ENCODE measurements at regions not wholly inside any gene's neighbourhood (a gene's known extent, or its start where the extent isn't known, plus 50 kb on each side); places are given as distances from the start of the nearest gene placed in this dataset.
"Not testable (repeated sequence)": the region's sequence is repeated elsewhere in the genome, so short reads cannot be mapped to it uniquely, and the experiment has no call there.

DNA sequence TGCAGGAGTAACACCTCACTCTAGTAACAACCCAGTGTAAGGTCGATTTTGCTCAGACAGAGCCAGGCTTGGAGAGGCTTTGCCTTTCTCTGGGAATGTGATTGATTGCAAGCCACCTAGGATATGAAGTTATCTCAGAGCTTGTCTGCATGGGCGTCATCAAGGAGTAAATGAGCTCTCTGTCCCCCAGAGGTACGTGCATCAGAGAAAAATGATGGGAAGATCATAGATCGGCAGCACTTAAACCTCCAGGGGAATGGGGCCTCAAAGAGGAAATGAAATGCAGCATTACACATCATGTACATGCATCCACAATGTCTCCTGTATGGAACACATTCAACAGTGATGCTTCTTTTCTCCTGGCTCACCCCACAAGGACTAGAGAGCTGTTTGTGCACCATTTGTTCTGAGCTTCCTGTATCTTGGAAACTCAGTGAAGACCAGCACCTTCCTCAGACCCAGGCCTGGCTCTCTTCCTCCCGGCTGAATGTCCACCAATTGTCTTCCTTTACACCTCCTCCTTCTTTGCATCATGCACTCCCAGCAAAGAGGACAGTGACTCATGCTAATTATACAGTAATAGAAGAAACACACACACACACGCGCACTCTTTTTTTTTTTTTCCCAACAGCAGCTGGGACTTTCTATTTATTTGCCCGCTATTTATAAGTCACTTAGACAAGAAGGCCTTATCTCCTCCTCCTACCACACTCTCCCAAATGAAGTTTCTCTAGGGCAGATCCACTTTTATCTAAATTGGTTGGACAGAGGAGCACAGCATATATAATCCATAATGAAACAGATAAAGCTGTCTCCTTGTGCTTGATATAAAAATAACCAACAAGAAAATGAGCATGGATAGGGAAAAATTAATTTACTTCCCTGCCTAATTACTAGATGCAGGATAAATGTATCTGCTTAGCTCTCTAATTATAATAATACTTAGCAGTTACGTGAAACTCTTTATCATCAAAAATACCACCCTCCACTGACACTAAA is 990.7 kb downstream of the CCSER2 start:
- DNase-seq (ENCODE audit: low read depth): no peak

DNA sequence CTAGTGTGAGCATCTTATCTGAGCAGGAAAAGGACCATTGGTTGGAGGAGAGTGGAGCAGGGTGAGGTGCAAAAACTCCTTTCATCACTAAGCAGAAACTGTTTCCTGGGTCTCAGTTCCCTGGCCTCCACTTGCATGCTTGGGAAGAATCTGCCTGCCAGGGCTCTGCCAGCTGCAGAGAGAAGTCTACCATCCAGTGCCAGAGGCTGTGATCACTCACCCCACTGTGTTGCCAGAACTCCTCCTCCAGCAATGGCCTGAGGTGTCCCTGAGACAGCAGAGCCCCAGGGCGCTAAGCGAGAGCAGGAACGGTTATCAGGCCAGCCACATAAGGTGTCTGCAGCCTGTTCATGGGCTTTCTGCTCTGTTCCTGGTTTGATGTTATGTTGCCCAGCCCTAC is 991.4 kb downstream of the CCSER2 start:
- DNase-seq (ENCODE audit: low read depth): no peak

- no peak for DNase-seq (ENCODE audit: low read depth)
Observed at GRCh38 chr10:85333594-85333993, 1005.2 kb downstream of the CCSER2 start.

DNA sequence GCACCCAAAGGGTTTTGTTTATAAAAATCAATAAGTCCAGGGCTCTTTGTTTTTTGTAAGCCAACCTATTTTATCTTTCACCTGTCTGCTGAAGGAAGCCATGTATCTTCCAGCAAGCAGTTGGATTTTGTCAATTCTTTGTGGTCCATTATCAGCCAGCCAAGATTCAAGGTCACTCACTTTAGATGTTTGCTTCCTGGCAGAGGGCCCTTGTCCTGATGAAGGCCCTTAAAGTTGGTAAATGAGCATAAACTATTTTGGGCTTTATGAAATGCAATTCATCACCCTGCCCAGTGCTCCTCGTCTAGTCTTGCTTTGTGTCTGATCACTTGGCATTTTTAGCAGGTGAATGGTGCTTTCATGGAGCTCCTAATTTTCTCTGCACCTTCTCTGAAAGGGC is 1004.2 kb downstream of the GRID1 start:
- no peak for DNase-seq (ENCODE audit: low read depth)

DNA sequence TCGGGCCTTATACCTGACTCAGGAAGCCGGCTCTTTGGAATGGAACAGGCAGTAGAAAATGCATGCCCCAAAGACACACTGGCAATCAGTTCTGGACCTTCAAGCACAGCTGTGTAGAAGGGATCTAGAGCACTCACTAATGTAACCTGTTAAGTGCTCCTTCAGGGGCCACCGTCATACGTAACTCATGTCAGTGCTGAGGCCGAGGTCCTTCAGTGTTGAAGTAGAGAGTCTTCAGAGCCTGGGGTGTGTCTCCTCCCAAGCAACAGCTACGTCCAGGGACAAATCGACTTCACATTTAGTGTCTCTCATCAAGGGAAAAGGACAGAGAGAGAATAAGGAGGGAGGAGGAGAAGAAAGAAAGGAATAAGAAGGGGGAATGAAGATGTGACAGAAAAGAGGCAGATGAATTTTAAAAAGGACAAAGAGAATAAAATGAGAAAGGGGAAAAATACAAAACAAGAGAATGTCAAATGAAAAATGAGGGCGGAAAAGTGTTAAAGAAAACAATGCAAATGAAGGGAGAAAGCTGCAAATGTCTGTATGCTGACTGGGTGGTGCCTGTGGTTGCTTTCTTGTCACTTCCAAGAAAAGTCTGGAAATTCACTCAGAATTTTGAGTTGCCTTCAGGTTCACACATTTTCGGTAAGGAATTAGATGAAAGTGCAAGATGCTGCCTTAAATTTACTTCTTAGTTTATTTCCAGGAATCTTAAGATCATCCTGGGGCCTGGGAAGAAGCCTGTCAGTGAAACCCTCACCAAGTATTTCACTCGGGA is 989.4 kb downstream of the GRID1 start:
- no peak for DNase-seq (ENCODE audit: low read depth)

- no peak for DNase-seq (ENCODE audit: low read depth)
Observed at GRCh38 chr10:85379338-85379737, 987.3 kb downstream of the GRID1 start.

DNA sequence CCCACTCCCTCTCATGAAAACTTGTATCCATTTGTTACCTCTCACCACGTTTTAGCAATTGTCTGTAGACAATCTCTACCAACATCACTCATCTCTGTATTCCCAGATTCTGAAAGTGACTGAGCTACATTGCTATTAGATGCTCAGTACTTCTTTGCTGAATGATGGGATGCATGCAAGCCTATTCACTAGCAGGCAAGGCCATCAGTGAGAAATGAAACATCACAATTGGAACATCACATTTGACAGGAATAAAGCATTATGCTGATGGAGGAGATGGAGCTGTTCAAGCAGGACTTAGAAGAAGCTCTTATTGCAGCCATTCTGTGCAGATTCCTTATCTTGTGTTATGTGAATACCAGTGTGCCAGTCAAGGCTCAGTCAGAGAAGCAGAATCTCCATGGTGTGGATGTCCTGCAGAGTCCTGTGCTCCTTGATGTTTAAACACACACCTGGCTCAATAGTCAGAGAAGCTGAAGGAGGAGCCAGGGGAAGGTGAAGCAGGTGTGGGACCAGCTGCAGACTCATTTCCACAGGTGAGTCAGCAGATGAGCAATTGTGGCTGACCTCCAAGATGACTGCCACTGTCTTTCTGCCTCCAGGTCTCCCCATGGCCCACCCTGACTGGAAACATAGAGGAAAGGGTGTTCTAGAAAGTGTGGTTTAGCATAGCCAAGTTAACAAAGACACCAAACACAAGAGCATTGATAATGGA is 965.5 kb downstream of the GRID1 start:
- DNase-seq (ENCODE audit: low read depth): no peak

GRCh38 chr10:85402541-85402940 is 964.1 kb downstream of the GRID1 start:
- no peak for DNase-seq (ENCODE audit: low read depth)

DNA sequence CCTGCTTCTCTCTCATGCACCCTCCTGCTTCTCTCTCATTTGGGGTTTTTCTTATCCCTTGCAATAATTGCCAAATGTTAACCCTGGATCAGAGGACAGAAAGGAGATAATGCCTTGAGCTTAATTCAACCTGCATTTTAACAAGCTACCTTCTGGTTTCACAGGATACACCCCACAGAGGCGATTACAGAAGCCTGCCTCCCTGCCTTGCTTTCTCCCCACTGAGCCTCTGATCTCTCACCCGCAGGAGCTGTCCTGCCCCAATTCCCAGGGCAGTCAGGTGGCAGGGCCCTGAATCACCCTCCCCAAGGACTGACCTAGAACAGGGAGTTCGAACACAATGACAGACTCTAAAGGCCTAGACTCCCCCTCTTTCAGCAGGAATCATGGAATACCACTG is 959.5 kb downstream of the GRID1 start:
- no peak for DNase-seq (ENCODE audit: low read depth)

- DNase-seq (ENCODE audit: low read depth): no peak
Observed at GRCh38 chr10:85408388-85408787, 958.2 kb downstream of the GRID1 start.

- DNase-seq (ENCODE audit: low read depth): not testable (repeated sequence)
Observed at GRCh38 chr10:85410586-85410985, 956.0 kb downstream of the GRID1 start.

- no peak for DNase-seq (ENCODE audit: low read depth)
Observed at GRCh38 chr10:85413570-85413969, 953.0 kb downstream of the GRID1 start.

- DNase-seq (ENCODE audit: low read depth): no peak
Observed at GRCh38 chr10:85420501-85421191, 945.9 kb downstream of the GRID1 start.

GRCh38 chr10:85421421-85421820 is 945.2 kb downstream of the GRID1 start:
- no peak for DNase-seq (ENCODE audit: low read depth)

DNA sequence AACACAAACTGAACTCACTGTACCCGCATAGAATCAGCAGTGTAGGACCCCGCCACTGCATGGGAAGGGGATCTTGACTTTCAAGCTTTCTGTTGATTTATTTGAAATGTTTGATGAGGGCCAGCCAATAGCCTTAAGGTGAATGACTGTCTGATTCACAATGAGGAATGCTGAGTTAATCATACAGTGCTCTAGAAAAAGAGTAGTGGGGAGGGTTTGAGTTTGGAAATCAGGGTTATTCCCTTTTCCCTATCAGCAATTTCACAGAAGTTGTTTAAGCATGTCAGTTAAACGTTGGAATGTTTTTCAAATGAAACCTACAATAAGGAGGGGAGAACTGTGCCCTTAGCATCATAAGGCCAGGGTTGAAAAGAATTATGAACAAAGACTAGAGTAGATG is 937.5 kb downstream of the GRID1 start:
- DNase-seq (ENCODE audit: low read depth): no peak

DNA sequence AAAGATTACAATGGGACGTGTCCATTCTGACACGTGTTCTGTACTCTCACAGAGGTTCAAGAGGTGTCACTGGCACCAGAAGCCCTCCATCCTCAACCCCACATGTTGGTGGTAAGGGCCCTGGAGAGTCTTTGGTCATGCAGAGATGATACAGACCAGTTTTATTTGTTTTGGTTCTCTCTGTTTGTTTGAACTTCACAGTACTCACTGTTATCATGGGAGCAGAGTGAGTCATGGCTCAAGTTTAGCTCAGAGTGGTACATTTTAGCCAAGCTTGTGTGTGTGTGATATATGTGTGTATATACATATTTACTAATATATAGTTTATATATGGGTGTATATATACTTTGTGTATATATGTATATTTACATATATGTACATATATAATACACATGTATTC is 935.6 kb downstream of the GRID1 start:
- no peak for DNase-seq (ENCODE audit: low read depth)

DNA sequence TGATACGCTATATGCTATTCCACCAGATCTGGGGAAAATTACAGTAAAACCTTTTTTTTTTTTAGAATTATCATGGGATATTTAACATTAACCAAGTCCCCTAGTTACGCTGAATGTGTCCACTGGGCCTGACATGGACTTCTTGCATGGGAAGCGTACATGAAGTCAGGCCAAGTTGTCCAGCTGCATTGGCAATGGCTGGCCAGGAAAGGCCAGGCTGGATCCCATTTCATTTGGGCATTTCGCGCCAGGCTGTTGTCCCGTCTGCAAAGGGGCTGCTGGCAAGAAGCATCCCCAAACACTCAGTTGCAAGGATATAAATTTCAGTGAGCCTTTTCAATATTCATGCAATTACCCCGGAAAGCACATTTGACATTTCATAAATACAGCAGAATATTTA is 933.3 kb downstream of the GRID1 start:
- no peak for DNase-seq (ENCODE audit: low read depth)

DNA sequence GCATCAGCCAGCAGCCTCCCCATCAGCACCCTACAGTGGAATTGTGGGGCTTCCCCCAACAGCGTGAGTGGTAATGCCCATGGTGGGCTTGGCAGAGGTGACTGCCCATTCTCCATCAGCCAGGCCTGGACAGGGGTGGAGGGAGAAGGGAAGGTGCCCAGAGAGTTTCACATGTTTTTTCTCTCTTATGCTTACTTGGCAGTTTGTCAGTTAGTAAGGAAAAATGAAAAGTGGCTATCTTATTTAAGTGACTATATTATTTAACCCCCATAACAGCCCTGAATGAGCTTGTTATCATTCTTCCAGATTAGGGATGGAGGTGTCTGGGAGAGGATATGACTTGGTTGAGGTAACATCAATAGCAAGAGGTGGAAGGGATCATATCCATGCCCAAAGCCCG is 921.7 kb downstream of the GRID1 start:
- DNase-seq (ENCODE audit: low read depth): no peak

DNA sequence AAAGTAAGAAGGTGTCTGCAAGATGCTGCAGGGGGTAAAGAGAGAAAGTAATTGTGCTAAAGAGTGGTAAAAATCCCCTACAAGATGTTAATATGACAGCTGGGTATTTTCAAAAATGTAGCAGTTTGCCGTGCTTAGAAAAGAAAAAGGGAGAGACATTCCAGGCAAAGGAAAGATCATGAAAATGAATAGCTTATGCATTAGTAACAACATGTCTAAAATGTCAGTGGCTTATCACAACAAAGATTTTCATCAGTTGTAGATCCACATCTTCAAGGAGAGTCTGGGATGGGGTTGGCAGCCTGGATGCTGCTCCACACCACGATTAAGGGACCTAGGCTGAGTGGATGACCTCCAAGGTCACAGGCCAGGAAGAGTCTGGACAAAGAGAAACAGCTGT is 920.9 kb downstream of the GRID1 start:
- no peak for DNase-seq (ENCODE audit: low read depth)

DNA sequence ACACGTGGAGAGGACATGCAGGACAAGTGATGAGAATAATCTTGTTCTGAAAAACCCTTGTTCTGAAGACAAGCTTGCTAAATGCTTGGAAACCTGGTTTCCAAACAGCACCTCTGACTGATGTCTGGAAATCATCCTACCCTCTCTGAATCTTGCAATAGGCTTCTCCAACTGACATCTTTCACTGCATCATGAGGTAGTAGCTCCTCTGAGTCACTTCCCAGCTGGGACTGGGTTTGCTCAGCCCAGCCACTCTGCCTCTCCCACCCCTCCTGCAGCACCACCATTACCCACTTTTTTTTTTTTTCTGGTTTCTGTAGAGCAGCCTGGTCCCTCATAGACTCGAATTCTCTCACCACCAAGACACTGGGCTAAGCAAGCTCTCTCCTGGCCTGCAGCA is 919.8 kb downstream of the GRID1 start:
- DNase-seq (ENCODE audit: low read depth): no peak

DNA sequence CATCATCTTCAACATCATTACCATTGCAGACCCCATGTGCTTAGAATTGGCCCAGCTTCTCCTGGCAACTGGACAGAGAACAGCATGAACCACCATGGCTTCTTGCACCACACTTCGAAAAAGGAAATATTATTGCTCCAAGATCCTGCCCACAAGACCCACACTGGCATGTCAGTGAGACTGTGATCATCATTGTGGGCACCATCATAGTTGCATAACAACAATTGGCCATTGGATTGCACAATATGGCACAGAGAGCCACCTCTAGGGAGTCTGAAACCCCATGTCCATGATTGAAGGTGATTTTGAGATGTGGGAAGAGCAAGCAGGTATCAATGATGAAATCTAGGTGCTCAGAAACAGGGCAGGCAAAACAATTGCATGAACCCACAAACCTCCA is 918.9 kb downstream of the GRID1 start:
- DNase-seq (ENCODE audit: low read depth): no peak
